PC-3 (cell line): ENCODE measurements at regions not wholly inside any gene's neighbourhood (a gene's known extent, or its start where the extent isn't known, plus 50 kb on each side); places are given as distances from the start of the nearest gene placed in this dataset.

Source experiments
- CTCF ChIP-seq: fragments of 300-600 bp; sonication (generic); conservative IDR thresholded peaks from 2 replicates; pipeline ENCODE4 v1.5.1; 2017; ENCODE audit warnings: antibody characterized with exemption, low read depth, mild to moderate bottlenecking, low read length
- EZH2 ChIP-seq: fragments of 300-600 bp; sonication (generic); IDR thresholded peaks from one replicate; pipeline ENCODE4 v1.6.1; 2017; ENCODE audit warnings: antibody characterized with exemption, mild to moderate bottlenecking, low read length; ENCODE audit not compliant: unreplicated experiment
- EZH2phosphoT487 ChIP-seq: fragments of 300-600 bp; sonication (generic); IDR thresholded peaks from 2 replicates; pipeline ENCODE4 v1.6.1; 2018; ENCODE audit warnings: mild to moderate bottlenecking, antibody characterized with exemption, low read length, borderline replicate concordance

- TF ChIP-seq EZH2, result no peak
- TF ChIP-seq CTCF, result no peak
- no peak for TF ChIP-seq EZH2phosphoT487
These were observed 110.0 kb downstream of the EMX2 start for GRCh38 chr10:117652228-117653169.
